HG02798 (cell line): ENCODE measurements at regions not wholly inside any gene's neighbourhood (a gene's known extent, or its start where the extent isn't known, plus 50 kb on each side); places are given as distances from the start of the nearest gene placed in this dataset.
"Not testable (repeated sequence)": the region's sequence is repeated elsewhere in the genome, so short reads cannot be mapped to it uniquely, and the experiment has no call there.

Experiments used
- ATAC-seq: cut with Tn5 transposase; IDR thresholded peaks from one replicate; pipeline ENCODE4 v1.9.1; 2021; ENCODE audit warnings: mild to moderate bottlenecking; ENCODE audit not compliant: unreplicated experiment, poor library complexity

DNA sequence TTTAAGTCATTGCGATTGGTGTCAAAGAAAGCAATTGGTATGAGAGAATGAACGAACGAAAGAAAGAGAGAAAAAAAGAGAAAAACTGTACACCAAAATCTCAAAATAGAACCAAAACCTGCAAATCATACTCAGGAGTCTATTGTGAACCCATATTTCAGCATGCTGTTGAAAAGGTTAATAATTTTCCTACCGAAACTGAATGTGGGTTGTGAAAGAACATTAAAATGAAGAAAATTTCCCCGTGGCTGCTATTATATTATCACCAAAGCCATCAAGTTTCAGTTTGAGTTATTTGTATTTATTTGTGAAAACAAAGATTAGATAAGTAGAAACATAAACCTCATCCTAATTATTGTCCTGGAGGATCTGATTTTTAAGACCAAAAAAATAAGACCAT is 315.7 kb downstream of the BCL2L11 start:
- peak; percentile 62 for ATAC-seq

DNA sequence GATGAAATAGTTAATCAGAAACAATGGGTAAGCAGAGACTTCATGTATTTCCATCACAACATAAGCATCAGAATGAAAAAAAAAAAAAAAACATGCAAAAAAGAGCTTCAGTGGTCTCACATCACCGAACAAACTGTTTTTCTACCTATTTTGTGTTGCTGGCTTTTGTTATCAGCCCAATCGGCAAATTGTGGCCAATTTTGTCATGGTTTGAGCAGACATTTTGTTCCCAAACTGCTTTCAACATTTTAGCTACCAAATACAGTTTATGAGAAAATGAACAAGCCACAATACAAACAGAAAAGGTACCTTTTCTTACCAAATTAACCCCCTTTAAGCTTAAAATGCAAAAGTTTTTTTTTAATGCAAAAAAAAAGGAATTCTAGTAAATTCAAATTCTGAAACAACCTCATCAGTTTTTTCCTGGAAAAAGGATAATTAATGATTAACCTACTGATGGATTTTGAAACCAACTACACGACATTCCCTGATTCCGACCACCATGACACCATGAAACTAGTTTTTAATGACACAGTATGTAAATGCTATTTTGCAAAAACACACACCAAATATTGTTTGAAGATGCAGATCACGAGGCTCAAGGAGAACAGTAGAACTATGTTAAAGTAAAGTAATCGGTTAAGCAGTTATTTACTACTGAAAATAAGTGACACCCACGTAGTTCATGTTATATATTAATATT is 316.7 kb downstream of the BCL2L11 start:
- not testable (repeated sequence) for ATAC-seq

DNA sequence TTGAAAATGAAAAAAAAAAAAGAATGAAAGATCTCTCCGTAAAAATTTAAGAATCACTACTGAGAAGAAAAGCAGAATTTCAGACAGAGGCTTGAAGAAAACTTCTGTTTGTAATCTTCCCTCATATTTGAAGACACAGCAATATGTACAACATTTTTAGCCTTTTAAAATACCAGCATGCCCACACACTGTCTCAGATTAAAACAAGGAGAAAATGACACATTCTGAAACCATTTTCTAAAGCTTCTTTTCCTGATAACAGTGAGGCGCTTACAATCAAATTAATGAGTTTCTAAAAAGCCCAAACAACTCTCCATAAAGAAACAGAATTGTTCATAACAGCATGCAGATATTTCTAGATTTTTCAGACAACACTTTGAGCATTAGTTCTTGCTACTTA is 317.4 kb downstream of the BCL2L11 start:
- not testable (repeated sequence) for ATAC-seq

DNA sequence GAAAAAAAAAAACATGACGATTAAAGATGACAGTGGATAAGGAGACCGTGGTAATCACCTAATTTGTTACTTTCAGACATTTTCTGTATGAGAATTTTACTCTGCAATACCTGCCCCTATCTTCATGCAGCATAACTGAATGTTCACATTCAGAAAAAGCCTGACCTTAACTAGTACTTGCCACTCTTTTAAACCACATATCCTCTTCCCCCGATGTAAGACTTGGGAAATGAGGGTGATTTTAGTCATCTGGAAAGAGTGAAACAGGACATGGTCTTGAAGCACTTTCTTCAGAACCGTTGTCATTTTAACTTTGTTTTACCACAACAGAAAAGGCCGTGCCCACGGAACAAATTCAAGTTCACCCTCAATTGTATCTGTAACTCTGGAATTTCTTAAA is 318.5 kb downstream of the BCL2L11 start:
- not testable (repeated sequence) for ATAC-seq

DNA sequence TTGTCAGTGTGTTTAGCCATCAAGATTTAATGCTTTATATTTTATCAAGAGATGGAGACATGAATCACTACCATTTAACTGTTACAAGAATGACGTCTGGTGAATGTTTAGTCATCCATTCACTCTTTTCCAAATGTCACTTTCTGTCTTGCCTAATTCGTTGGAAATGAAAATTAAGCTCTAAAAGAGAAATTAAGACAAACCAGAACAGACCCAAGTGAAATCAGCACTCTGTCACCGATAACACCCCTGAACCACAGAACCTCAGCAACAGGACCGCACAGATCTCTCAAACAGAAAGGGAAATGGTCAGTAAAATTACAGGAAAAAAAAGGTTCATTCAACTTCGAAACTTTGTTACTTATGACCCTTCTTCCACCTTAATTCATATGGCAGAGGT is 320.9 kb downstream of the BCL2L11 start:
- ATAC-seq, result not testable (repeated sequence)

DNA sequence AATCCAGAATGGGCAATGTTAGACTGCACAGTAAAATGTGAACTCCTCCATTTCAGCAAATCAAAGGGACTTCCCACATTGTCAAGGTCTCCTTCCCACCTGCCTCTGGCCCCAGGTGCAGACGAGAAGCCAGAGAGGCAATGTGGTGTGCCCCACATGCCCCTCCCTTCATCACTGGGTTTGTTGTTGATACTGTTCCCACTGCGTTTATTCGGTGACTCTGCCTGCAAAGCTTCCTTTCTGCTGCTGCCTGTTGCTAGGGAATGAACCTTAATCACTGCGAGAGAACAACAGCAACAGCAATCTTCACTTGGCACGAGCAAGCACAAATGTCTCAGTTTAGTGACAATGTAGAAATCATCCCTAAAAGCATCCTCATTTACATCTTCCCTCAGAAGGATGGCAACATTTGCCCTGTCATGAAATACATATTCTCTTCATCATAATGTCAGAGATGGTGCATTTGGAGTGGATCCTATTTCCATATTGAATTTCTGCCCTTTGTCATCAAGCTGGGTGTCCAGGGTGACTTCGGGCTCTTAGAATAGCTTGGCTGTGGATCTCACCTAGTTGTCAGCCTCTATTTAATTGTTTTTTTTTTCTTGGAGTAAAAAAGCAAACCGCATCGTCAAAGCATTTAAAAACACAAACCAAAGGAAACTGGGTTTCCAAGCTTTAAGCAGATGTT is 322.2 kb downstream of the BCL2L11 start:
- ATAC-seq, result not testable (repeated sequence)

DNA sequence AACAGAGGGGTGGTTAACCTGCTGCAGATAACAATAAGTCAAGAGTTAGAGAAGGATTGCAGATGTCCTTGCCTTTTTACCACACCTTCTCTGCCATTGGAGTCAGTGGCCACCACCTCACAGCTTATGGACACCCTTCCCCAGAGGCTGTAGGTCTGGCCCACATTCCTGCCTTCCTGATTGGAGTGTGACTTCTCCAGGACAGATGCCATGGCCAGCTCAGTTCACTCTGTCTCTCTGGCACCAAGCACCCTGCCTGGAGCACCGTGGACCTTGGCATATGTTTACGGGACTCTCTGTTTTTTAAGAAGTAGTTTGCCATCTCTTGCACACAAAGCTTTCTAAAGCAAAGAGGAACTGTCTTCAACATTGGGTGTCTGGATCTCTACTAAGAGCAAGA is 323.8 kb downstream of the BCL2L11 start:
- ATAC-seq, result not testable (repeated sequence)

DNA sequence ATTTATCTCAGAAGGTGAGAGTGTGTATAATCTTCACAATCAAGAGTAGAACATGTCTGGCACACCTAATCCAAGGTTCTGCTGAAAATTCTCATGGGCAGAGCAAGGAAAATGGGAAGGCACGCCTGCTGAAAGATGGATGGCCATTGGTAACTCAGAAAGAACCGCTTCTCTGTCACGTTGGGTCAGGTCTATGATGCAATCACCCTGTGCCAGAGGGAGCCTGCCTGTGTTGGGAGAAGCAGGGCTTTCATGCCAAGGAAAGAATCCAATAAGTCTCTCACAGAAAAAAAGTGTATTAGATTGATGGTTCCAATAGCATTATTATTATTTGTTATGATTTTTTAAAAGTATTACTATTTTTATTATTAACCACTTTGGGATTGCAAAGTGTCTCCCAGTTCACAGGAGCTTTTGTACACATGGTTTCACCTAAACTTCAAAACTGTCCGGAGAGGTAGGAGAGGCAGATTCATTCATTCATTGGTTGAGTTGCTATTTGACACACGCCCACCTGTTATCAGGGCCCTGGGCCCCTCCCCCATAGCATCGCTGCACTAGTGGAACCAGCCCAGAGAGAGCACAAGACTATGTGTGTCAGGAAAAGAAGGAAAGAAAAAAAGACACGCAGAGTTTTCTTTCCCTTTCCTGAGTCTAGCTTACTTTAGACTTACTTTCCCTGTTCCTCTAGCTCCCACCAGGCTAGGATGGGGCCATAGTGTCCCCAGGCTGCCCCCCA is 324.6 kb downstream of the BCL2L11 start:
- not testable (repeated sequence) for ATAC-seq

DNA sequence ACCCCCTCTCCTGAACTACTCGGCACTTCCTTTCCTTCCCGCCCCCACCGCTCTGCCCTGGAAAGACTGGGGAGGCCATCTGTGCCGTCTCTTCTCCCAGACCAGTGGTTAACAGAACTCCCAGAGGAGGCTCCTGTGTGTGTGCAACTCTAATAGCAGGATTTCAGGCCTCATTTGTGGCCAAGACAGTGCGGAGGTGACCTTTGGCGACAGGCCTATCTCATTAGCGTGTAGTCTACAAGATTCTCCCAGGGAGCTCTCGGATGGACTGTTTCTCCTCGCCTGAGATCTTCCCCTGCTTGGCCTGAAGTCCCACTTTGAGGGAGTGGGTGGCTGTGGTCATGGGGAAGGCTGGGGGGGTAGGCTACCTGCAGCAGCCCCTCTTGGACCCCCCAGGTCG is 325.2 kb downstream of the BCL2L11 start:
- not testable (repeated sequence) for ATAC-seq

DNA sequence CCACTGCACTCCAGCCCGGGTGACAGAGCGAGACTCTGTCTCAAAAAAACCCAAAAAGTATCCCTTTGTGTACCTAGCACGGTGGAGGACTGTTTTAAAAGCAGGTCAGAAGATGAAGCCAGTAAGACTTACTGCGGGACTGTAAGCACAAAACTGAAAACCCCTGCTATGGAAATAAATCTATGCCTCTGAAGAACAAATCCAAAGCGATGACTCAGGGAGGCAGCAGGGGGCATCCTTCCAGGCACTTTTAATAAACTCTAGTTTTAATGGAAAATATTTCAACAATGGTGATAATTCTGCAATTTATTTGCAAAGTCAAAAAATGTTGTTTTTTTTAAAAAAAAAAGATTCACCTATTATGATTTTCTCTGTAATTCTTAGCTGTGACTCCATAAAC is 326.8 kb downstream of the BCL2L11 start:
- ATAC-seq, result not testable (repeated sequence)

DNA sequence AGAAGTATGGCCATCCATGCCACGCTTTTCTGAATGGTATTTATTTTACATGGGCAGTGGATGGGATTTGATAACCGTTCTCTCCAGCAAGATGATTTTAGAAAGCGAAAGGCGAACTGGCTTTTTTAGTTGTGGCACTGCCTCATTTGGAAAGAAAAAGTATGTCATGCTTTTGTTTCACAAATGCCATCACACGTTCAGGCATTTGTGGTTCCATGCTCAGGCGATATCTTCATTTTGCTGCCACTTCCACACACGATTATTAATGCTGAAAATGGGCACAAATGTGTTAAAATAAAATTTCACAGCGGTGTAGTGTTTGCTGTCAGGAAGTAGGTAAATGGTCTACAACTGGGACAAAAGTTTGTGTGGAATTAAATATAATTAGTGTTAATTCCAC is 328.1 kb downstream of the BCL2L11 start:
- not testable (repeated sequence) for ATAC-seq

DNA sequence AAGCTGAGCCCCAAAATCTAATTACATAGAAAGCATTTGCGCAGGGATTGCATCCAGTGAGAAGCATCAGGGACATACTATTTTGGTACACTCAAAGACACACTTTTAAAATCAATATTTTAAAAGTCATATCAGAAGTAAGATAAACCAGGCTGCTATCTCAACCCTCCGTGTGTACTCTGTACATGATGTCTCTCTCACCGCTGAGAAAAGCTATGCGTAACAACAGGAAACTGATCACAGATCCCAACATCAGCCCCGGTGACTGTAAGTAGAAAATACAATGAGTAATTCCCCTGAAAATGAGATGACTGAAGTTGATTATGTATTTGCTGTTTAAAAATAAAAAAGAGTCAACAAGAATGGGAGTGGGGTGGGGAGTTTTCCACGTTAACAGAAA is 329.8 kb downstream of the BCL2L11 start:
- ATAC-seq, result not testable (repeated sequence)

DNA sequence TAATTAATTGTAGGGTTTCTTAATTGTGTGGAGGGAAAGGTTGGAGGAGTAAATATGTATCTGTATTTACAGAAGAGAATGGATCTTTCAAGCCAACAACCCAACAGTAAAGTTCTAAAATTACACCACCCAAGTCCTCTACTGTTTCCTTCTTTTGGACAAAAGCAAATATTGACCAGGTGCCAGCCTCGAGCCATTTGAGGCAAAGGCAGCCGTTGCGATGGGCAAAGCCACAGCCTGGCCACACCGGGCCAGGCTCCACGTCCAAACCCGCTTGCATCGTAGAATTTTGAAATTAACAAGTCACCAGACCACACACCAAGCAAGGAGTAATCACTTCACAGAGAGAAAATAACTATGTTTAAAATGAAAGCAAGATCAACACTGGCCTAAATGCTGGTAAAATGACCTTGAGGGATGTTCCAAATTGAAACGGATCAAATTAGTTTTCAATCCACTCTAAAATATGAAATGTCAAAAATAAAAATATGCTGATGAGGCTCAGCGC is 331.0 kb downstream of the BCL2L11 start:
- peak; percentile 7 for ATAC-seq

DNA sequence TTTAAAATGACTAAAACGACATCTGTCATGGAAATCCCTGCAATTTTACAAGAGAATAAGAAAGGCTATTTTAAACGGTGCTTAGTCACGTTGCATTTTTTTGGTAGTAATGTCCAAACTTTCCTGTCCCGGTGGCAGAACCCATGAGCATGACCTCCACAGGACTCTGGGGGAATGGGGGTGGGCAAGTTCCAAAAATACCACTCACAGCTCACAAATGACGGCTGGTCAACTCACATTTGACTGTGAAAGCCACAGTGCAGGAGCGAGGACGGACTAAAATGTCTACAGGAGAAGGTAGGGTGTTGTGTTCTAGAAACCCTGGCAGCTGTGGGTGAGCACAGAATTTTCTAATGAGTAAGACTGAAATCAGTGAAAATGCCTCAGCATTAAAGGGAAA is 331.5 kb downstream of the BCL2L11 start:
- ATAC-seq, result peak; percentile 70

DNA sequence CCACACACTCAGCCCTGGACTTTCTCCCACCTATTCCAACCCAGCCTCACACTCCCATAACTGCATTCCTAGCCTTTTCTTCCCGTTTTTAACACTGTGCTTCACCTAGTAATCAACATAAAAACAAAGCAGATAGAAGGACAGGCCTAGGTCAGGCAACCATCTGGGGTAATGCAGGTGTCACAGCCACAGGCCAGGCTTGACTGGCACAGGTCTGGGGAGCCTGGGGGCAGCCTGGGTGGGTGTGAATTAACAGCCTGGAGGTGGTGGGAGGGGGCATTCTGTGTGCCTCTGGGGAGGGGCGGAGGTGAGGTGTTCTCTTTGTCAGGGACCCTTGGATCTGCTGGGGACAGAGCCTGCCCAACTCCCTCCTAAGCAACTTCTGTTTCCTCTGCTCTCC is 332.6 kb downstream of the BCL2L11 start:
- ATAC-seq, result not testable (repeated sequence)

DNA sequence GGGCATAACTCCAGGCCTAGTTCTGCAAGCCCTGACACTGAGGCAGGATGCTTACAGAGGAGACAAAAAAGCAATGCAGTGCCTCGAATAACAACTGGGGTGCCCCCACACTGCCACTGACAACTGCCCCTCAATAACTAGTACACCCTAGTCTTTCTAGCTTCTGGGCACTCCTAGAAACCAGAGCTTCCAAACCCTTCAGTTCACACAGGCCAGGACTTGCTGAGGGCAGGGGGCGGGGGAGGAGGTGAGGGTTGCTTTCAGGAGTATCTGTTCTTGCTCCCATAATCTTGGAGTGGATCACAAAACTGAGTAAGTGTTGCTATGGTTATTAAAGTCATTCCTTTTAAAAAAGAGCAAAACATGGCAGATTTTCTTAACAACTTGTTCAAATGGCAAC is 333.1 kb downstream of the BCL2L11 start:
- ATAC-seq, result not testable (repeated sequence)

DNA sequence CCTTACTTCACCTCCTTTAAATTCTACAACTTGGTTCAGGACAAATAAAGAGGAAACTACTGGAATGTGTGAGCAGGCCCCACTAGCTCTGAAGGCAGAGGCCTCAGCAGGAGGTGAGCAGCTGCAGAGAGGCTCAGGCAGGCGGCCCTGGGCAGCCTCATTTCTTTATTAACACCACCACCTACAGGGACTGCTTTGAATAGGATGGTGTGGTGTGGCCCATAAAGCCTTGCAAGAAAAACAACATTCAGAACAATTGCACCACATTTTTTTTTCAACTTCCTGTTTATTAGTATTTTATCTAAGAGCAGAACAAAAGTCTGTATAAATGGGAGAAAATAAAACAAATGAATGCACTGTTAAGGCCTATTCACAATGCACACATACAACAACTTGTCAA is 333.7 kb downstream of the BCL2L11 start:
- ATAC-seq, result peak; percentile 83

DNA sequence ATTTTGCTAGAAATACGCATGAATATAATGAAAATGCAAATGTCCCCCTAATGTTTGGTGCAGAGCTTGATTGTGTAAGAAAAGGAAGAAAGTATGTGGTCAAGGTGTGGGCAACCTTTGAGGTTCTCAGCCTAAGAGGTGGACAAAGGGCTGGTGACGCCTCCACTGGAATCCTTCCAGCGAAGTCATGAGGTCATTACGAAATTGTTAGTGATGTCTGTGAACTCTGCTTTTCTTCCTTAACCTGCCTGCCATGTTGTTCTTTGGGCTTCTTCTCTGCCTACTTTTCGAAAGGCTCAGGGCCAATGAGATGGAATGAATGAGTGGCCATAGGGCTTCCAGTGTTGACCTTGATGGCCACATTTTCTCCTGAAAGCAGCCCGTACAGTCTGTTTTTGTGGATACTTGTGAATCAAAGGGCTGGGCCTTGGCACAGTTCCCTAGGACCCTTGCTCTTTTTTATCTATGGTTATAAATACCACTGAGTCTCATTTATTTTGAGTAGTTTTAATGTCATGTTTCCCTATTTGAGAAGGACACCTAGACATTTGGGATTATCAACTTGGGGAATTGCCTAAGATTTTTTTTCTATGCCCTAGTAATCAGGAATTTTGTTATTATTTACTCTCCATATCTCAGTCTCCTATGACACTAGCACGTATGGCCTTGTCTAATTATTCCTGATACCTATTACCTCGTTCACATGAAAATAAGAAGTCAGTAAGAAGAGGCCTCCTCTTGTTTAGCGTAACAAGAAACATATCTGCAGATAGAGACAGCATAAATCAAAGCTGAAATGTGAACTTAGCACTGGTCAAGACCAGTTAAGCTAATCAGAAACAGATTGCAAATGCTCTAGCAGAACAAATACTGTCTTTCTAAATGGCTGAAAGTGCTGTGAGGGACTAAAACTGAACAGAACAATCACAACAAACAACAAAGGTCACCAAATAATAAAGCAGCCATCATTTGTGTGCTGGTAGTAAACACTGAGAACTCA is 334.6 kb downstream of the BCL2L11 start:
- not testable (repeated sequence) for ATAC-seq

DNA sequence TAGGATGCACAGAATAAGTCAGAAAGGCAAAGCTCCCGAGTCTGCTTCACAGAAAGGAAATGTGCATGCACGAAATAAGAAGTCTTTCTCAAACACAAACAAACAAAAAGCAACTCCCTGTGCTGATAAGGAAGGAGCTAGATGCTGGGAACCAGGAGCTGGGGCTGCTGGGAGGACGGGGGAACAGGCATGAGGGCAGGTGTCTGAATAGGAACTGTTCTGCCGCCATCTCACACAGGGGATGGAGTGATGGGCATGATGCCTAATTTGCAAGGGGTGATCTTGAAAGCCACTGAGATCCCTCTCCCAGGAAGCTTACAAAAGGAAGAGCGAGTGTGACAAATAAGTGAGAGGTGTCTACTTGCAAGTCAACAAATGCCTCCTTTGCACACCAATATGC is 336.5 kb downstream of the BCL2L11 start:
- ATAC-seq, result not testable (repeated sequence)

DNA sequence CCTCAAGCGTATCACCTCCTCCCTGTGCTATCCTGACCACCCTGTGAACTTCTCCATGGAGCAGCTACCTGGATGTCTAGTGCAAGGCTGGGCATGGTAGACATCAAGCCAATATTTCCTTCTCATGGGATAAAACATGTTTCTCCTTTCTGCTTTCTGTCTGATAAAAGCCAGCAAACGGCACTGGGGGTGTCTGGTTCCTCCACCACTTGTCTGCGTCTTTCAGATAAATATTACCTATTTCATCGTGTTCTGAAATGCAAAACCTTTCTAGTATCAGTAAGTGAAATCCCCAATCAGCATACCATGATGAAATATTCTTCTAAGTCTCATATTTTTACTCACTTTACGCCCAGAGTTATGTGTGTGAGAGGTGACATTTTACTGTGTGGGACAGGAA is 340.2 kb downstream of the BCL2L11 start:
- ATAC-seq, result not testable (repeated sequence)
